ENCODE measurements at regions not wholly inside any gene's neighbourhood (a gene's known extent, or its start where the extent isn't known, plus 50 kb on each side); places are given as distances from the start of the nearest gene placed in this dataset.

GRCh38 chr15:73001840-73002239 lies 50.4 kb upstream of the NEO1 start:
- Mint-ChIP-seq H3K4me3 (no peak overlapping the region), H3K4me1 (no peaks in the 10 kb centered on the region), H3K27ac (no peak overlapping the region), H3K27me3 (ENCODE audit: low read depth in 2 of 2) (peaks cover 12 to 43% of the 10 kb centered on the region in 2 donors), H3K9me3 (no peaks in the 10 kb centered on the region), H3K36me3 (no peaks in the 10 kb centered on the region)
- H3K9me3 ChIP-seq (ENCODE audit: control insufficient read depth, insufficient read depth, low read length), result no peaks in the 10 kb centered on the region
- TF ChIP-seq CTCF (IDR thresholded peaks at IDR 0.05), result no peak
- peaks cover 2% of the 10 kb centered on the region for H3K27me3 ChIP-seq (ENCODE audit: control insufficient read depth, insufficient read depth, low read length)
- H3K27ac ChIP-seq (ENCODE audit: low read length), result no peak overlapping the region
- DNase-seq (no peak), ATAC-seq (no peak)
- H3K4me3 ChIP-seq (ENCODE audit: low read length), result no peak overlapping the region
- intact Hi-C loops (cut with micrococcal nuclease), result no loop called here
- 91% methylated on average over 2 of the region's 2 CpGs for WGBS (ENCODE audit: insufficient coverage)
- H3K36me3 ChIP-seq (ENCODE audit: control insufficient read depth, insufficient read depth, low read length), result no peaks in the 10 kb centered on the region
- no peaks in the 10 kb centered on the region for H3K4me1 ChIP-seq (ENCODE audit: control insufficient read depth, insufficient read depth, low read length)

- H3K27ac Mint-ChIP-seq, result no peak overlapping the region
- Histone ChIP-seq H3K9me3 (ENCODE audit: control insufficient read depth, insufficient read depth, low read length) (no peaks in the 10 kb centered on the region), H3K4me3 (ENCODE audit: low read length) (no peak overlapping the region), H3K36me3 (ENCODE audit: control insufficient read depth, insufficient read depth, low read length) (no peaks in the 10 kb centered on the region), H3K4me1 (ENCODE audit: control insufficient read depth, insufficient read depth, low read length) (no peaks in the 10 kb centered on the region), H3K27me3 (ENCODE audit: control insufficient read depth, insufficient read depth, low read length) (peaks cover 2% of the 10 kb centered on the region), H3K27ac (ENCODE audit: low read length) (no peak overlapping the region)
- intact Hi-C loops (cut with micrococcal nuclease), result no loop called here
- no peaks in the 10 kb centered on the region for H3K9me3 Mint-ChIP-seq
- DNase-seq (no peak), ATAC-seq (no peak)
- no peak for TF ChIP-seq CTCF (IDR thresholded peaks at IDR 0.05)
- H3K36me3 Mint-ChIP-seq, result no peaks in the 10 kb centered on the region
- no peaks in the 10 kb centered on the region for H3K4me1 Mint-ChIP-seq
- peaks cover 12 to 27% of the 10 kb centered on the region in 2 donors for H3K27me3 Mint-ChIP-seq (ENCODE audit: low read depth in 2 of 2)
- no peak overlapping the region for H3K4me3 Mint-ChIP-seq
- 93% methylated on average over 4 of the region's 4 CpGs for WGBS (ENCODE audit: insufficient coverage)
Observed at GRCh38 chr15:73000293-73000692, 52.0 kb upstream of the NEO1 start.

- WGBS (ENCODE audit: insufficient coverage), result 93% methylated on average over 3 of the region's 3 CpGs
- Mint-ChIP-seq H3K4me1 (no peaks in the 10 kb centered on the region), H3K27me3 (ENCODE audit: low read depth in 2 of 2) (peaks cover 7 to 20% of the 10 kb centered on the region in 2 donors)
Observed at GRCh38 chr15:72999586-72999985, 52.7 kb upstream of the NEO1 start.

More at GRCh38 chr15:72999586-72999985, 52.7 kb upstream of the NEO1 start:
- H3K9me3 Mint-ChIP-seq, result no peaks in the 10 kb centered on the region
- Histone ChIP-seq H3K27ac (ENCODE audit: low read length) (no peak overlapping the region), H3K27me3 (ENCODE audit: control insufficient read depth, insufficient read depth, low read length) (peaks cover 2% of the 10 kb centered on the region), H3K4me1 (ENCODE audit: control insufficient read depth, insufficient read depth, low read length) (no peaks in the 10 kb centered on the region), H3K36me3 (ENCODE audit: control insufficient read depth, insufficient read depth, low read length) (no peaks in the 10 kb centered on the region), H3K4me3 (ENCODE audit: low read length) (no peak overlapping the region), H3K9me3 (ENCODE audit: control insufficient read depth, insufficient read depth, low read length) (no peaks in the 10 kb centered on the region)
- H3K36me3 Mint-ChIP-seq, result no peaks in the 10 kb centered on the region
- TF ChIP-seq CTCF (IDR thresholded peaks at IDR 0.05), result no peak
- no peak overlapping the region for H3K4me3 Mint-ChIP-seq
- DNase-seq (no peak), ATAC-seq (no peak)
- no peak overlapping the region for H3K27ac Mint-ChIP-seq
- intact Hi-C loops (cut with micrococcal nuclease), result no loop called here

Measured in natural killer cell (primary cell).